ENCODE measurements at regions not wholly inside any gene's neighbourhood (a gene's known extent, or its start where the extent isn't known, plus 50 kb on each side); places are given as distances from the start of the nearest gene placed in this dataset.

DNA sequence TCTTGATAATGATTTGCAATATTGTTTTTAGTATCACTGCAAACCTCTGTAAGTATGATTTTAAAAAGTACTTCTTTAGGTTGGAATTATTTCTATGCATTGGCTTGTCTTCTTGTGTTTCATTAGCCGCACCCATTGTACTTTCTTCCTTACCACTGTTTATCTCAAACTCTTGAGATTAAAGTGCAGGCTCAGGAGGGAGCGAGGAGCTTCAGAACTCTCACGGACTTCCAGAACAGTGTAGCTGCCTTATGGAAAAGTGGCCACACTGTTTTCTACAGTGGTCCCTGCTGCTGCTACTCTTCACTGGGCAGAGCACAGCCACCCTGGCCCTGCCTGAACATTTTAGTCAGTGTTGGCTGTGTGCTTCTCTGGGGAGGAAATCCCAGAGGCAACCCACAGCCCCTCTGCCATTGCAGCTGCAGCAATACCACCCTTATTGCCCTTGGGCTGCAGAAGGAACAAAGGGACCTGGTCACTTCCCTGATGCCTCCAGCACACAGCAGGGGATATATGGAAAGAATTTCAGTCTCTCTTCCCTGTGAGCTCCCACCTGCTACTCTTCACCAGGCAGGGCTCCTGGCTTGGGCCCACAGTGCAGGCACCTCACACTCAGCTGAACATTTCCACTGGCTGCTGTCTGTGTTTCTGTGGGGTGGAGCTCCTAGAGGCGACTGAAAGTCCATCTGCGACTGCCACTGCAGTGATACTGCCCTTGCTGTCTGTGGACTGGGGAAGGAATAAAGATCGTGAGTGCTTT is 91.7 kb upstream of the MAP3K4 start:
- ATAC-seq = no peak
- no peak for DNase-seq

DNA sequence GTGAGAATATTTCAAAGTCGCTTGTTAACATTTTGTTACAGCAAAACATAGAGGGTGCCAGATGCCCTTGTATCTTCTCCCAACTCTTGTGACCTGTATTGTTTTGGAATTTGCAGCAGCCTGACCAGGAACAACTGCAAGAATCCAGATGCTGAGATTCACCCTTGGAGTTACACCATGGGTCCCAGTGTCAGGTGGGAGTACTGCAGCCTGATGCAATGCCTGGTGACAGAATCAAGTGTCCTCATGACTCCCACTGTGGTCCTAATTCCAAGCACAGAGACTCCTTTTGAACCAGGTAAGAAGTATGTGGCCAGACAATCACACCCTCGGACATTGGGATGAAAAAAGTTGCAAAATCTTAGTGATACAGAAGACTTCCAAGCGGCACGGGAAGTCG is 79.6 kb upstream of the MAP3K4 start:
- ATAC-seq = no peak
- intact Hi-C loops (cut with DNase I) = no loop called here
- Histone ChIP-seq H3K4me3 (ENCODE audit: low read length) (no peak overlapping the region), H3K27ac (ENCODE audit: low read length) (no peak overlapping the region), H3K27me3 (ENCODE audit: control insufficient read depth, insufficient read depth) (no peaks in the 10 kb centered on the region), H3K9me3 (ENCODE audit: control insufficient read depth, low read length) (no peaks in the 10 kb centered on the region), H3K4me1 (ENCODE audit: control insufficient read depth, insufficient read depth, low read length) (no peaks in the 10 kb centered on the region)
- DNase-seq = no peak
- WGBS = 88% methylated on average over 5 of the region's 5 CpGs

More for the DNA sequence above, 91.7 kb upstream of the MAP3K4 start:
- Histone ChIP-seq H3K27me3 (ENCODE audit: control insufficient read depth, insufficient read depth) (no peaks in the 10 kb centered on the region), H3K4me3 (ENCODE audit: low read length) (no peak overlapping the region), H3K27ac (ENCODE audit: low read length) (no peak overlapping the region), H3K9me3 (ENCODE audit: control insufficient read depth, low read length) (no peaks in the 10 kb centered on the region), H3K4me1 (ENCODE audit: control insufficient read depth, insufficient read depth, low read length) (no peaks in the 10 kb centered on the region)
- intact Hi-C loops (cut with DNase I) = no loop called here
- 62% methylated on average over 6 of the region's 6 CpGs for WGBS

DNA sequence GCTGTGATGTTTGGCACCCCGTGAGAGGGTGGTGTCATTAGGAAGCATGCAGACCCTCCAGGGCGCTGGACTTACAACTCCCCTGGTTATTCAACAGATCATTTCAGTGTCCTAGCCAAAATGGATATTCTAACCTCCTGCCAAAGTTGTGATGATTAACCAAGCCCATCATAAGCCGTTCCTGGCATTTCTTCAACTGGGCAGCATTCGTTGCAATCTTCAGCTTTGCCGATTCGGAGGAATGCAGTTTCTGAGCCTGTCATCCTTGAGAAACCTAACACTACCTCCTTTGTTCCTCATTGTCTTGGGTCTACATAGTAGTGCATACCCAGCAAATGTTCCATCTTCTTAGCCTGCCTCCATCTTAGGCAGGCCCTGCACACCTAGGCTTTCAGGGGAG is 79.2 kb upstream of the MAP3K4 start:
- ATAC-seq (no peak), DNase-seq (no peak)
- Histone ChIP-seq H3K27ac (ENCODE audit: low read length) (no peak overlapping the region), H3K4me1 (ENCODE audit: control insufficient read depth, insufficient read depth, low read length) (no peaks in the 10 kb centered on the region), H3K4me3 (ENCODE audit: low read length) (no peak overlapping the region), H3K27me3 (ENCODE audit: control insufficient read depth, insufficient read depth) (no peaks in the 10 kb centered on the region), H3K9me3 (ENCODE audit: control insufficient read depth, low read length) (no peaks in the 10 kb centered on the region)
- WGBS = 81% methylated on average over 6 of the region's 6 CpGs
- intact Hi-C loops (cut with DNase I) = no loop called here

DNA sequence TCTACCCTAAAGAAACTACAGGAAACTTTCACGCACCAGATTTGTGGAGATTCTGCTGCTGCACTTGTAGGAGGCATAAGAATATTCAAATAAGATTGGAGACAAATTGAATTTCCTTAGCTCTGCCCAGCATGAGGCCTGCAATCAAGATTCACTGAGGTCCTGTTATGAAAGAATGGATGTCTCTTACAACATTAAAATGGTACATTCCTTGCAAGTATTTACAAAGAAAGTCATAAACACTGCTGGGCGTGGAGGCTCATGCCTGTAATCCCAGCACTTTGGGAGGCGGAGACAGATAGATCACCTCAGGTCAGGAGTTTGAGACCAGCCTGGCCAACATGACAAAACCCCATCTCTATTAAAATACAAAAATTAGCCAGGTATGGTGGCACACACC is 74.0 kb upstream of the MAP3K4 start:
- 89% methylated on average over 3 of the region's 3 CpGs for WGBS
- H3K27me3 ChIP-seq (ENCODE audit: control insufficient read depth, insufficient read depth) = no peaks in the 10 kb centered on the region
- no peak overlapping the region for H3K4me3 ChIP-seq (ENCODE audit: low read length)
- H3K4me1 ChIP-seq (ENCODE audit: control insufficient read depth, insufficient read depth, low read length) = no peaks in the 10 kb centered on the region
- DNase-seq (no peak), ATAC-seq (no peak)
- H3K27ac ChIP-seq (ENCODE audit: low read length) = no peak overlapping the region
- intact Hi-C loops (cut with DNase I) = no loop called here
- no peaks in the 10 kb centered on the region for H3K9me3 ChIP-seq (ENCODE audit: control insufficient read depth, low read length)

DNA sequence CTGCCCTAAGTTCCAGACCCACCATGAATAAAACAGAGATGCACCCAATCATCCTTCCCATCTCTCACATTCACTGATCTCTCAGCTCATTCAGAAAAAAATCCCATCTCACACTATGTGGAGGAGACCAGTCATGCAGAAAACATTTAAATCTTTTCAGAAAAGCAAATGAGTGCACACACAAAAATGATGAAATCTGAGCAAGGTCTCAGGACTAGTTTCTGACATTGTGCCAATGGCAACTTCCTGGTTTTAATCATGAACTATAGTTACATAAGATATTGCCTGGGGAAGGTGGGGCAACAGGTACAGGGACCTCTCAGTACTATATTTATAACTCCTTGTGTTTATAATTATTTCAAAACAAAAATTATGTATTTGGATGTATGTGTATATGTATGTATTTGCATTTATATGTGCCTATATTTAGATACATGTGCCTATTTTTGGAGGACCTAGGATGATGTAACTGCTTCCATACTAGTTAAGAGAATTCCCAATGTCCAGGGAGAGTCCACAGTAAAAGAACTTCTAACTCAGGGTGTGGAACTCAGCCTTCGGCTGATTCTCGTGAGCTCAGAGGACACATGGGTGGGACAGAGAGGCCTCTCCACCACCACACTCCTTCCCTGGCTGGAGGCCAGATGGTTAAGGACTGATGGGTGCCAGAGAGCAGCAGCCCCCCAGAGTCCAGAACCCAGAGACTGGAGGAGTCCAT is 71.7 kb upstream of the MAP3K4 start:
- 55% methylated on average over 2 of the region's 2 CpGs for WGBS
- intact Hi-C loops (cut with DNase I) = no loop called here
- H3K9me3 ChIP-seq (ENCODE audit: control insufficient read depth, low read length) = no peaks in the 10 kb centered on the region
- H3K27me3 ChIP-seq (ENCODE audit: control insufficient read depth, insufficient read depth) = no peaks in the 10 kb centered on the region
- no peak overlapping the region for H3K4me3 ChIP-seq (ENCODE audit: low read length)
- ATAC-seq (no peak), DNase-seq (no peak)
- no peaks in the 10 kb centered on the region for H3K4me1 ChIP-seq (ENCODE audit: control insufficient read depth, insufficient read depth, low read length)
- no peak overlapping the region for H3K27ac ChIP-seq (ENCODE audit: low read length)

DNA sequence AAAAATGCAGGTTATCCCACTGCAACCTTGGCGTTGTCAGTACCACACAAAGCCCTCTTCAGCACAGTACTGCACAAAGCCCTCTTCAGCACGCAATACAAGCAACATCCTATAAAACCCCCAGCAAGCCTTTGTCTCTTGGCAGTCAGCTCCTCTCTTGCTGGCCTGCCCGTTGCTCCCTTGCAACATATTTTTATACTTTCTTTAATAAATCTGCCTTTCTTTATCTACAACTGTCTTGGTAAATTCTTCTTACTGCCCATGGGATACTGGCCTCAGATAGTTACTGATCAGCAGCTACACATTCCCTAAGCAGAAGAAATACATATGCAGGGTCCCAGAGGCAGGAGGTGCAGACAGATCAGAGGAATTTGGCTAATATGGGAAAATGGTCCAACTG is 70.5 kb upstream of the MAP3K4 start:
- no peak overlapping the region for H3K27ac ChIP-seq (ENCODE audit: low read length)
- WGBS = 59% methylated on average over 3 of the region's 3 CpGs
- no peak for DNase-seq
- no peaks in the 10 kb centered on the region for H3K9me3 ChIP-seq (ENCODE audit: control insufficient read depth, low read length)
- H3K4me1 ChIP-seq (ENCODE audit: control insufficient read depth, insufficient read depth, low read length) = no peaks in the 10 kb centered on the region
- no peaks in the 10 kb centered on the region for H3K27me3 ChIP-seq (ENCODE audit: control insufficient read depth, insufficient read depth)
- ATAC-seq = no peak
- no peak overlapping the region for H3K4me3 ChIP-seq (ENCODE audit: low read length)
- intact Hi-C loops (cut with DNase I) = no loop called here

DNA sequence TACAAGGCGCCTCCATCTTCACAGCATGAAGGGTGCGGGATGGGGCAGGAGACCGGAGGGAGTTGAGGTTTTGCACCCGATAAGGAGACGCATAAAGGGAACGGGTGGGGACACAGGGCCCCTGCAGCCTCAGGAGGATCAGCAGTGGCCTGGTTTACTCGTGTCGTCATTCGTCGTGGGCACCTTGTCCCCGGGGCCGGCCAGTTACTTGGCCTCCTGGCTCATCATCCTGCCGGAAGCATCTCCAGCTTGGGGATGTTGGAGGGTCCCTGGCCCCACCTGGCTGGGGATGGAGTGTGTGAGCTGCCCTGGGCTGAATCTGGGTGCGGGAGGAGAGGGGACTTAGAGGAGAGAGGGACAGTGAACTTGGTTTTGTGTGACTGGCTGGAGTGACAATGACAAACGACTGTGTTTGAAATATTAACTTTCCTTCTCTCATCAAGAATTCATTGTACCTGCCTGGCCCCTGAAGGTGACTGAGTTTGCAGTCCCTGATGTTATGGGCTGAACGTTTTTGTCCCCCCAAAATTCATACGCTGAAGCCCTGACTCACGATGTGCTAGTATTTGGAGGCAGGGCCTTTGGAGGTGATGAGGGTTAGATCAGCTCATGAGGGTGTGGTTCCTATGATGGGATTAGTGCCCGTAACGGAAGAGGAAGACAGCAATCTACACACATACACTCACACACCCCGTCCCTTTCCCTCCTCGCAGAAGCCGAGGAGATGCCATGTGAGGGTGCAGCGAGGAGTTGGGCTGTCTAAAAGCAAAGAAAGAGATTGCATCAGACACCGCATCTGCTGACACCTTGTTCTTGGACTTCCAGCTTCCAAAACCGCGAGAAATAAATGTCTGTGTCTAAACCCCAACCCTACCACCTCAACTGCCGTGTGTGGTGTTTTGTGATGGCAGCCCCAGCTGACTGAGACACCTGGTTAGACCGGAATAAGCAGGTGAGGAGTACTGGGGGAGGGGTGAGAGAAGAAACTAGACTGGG is 65.0 kb upstream of the MAP3K4 start:
- Histone ChIP-seq H3K4me3 (ENCODE audit: low read length) (no peak overlapping the region), H3K27me3 (ENCODE audit: control insufficient read depth, insufficient read depth) (no peaks in the 10 kb centered on the region), H3K27ac (ENCODE audit: low read length) (no peak overlapping the region), H3K4me1 (ENCODE audit: control insufficient read depth, insufficient read depth, low read length) (no peaks in the 10 kb centered on the region), H3K9me3 (ENCODE audit: control insufficient read depth, low read length) (no peaks in the 10 kb centered on the region)
- intact Hi-C loops (cut with DNase I) = no loop called here
- 89% methylated on average over 29 of the region's 29 CpGs for WGBS
- DNase-seq = no peak
- no peak for ATAC-seq

DNA sequence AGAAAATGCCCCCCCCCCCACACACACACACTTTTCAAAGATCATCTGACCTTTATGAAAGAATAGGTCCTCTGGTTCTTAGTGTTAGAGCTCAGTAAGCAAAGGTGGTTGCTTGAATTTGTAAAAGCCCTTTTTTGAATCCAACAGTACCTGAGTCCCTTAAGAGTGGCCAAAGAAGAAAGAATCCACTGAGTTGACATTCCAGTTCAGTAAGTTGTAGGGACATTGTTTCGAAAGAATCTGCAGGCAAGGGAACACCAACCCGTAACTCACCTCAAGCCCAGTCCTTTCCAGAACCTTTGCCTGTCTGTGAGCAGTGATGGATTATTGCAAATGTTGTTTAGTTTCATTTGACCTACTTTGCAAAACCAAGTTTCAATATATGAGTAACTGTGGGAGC is 64.2 kb upstream of the MAP3K4 start:
- Histone ChIP-seq H3K27ac (ENCODE audit: low read length) (no peak overlapping the region), H3K4me3 (ENCODE audit: low read length) (no peak overlapping the region), H3K9me3 (ENCODE audit: control insufficient read depth, low read length) (no peaks in the 10 kb centered on the region), H3K4me1 (ENCODE audit: control insufficient read depth, insufficient read depth, low read length) (no peaks in the 10 kb centered on the region), H3K27me3 (ENCODE audit: control insufficient read depth, insufficient read depth) (no peaks in the 10 kb centered on the region)
- ATAC-seq = no peak
- DNase-seq = no peak
- whole genome bisulfite sequencing = 89% methylated on average over 2 of the region's 2 CpGs
- intact Hi-C loops (cut with DNase I) = no loop called here

DNA sequence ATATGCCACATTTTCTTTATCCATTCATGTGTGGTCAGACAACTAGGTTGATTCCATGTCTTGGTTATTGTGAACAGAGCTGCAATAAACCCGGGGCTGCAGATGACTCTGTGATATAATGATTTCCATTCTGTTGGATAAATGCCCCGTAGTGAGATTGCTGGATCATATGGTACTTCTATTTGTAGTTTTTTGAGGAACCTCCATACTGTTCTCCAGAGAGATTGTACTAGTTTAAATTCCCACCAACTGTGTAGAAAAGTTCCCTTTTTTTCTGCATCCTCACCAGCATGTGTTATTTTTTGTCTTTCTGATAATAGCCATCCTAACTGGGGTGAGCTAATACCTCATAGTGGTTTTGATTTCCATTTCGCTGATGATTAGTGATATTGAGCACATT is 62.2 kb upstream of the MAP3K4 start:
- WGBS = 82% methylated on average over 3 of the region's 3 CpGs
- intact Hi-C loops (cut with DNase I) = no loop called here
- Histone ChIP-seq H3K27me3 (ENCODE audit: control insufficient read depth, insufficient read depth) (no peaks in the 10 kb centered on the region), H3K4me1 (ENCODE audit: control insufficient read depth, insufficient read depth, low read length) (no peaks in the 10 kb centered on the region), H3K9me3 (ENCODE audit: control insufficient read depth, low read length) (no peaks in the 10 kb centered on the region), H3K27ac (ENCODE audit: low read length) (no peak overlapping the region), H3K4me3 (ENCODE audit: low read length) (no peak overlapping the region)
- ATAC-seq (no peak), DNase-seq (no peak)

DNA sequence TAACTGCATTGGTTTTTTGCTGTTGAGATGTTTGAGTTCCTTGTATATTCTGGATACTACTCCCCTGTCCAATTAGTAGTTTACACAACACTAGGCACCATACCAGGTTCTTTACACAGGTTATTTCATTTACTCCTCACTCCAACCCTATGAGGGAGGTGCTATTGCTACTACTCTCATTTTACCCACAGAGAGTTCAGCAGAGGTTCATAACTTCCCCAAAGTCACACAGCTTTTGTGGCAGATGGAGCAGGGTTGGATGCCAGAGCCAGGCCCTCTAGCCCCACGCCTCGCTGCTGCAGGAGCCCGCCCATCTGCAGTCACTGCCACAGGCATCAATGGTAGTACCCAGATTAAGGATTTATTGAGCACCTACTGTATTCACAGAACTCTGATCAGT is 61.7 kb upstream of the MAP3K4 start:
- H3K4me1 ChIP-seq (ENCODE audit: control insufficient read depth, insufficient read depth, low read length) = no peaks in the 10 kb centered on the region
- H3K27me3 ChIP-seq (ENCODE audit: control insufficient read depth, insufficient read depth) = no peaks in the 10 kb centered on the region
- DNase-seq (no peak), ATAC-seq (no peak)
- intact Hi-C loops (cut with DNase I) = loop anchor here (5.0 kb wide), 2 partner anchors 62 to 442 kb away; partner anchors contain the start of gene MAP3K4 (in 4 of the 4)
- H3K9me3 ChIP-seq (ENCODE audit: control insufficient read depth, low read length) = no peaks in the 10 kb centered on the region
- 80% methylated on average over 3 of the region's 3 CpGs for WGBS
- H3K4me3 ChIP-seq (ENCODE audit: low read length) = no peak overlapping the region
- H3K27ac ChIP-seq (ENCODE audit: low read length) = no peak overlapping the region
